ENCODE measurements at regions not wholly inside any gene's neighbourhood (a gene's known extent, or its start where the extent isn't known, plus 50 kb on each side); places are given as distances from the start of the nearest gene placed in this dataset.

GRCh38 chr13:80180740-80181355 lies 160.1 kb downstream of the SPRY2 start:
- intact Hi-C loops (cut with micrococcal nuclease; ENCODE audit: unreplicated experiment), result no loop called here

GRCh38 chr13:80177327-80177726 lies 163.6 kb downstream of the SPRY2 start:
- Histone ChIP-seq H3K4me3 (ENCODE audit: low read depth, low read length, poor library complexity, severe bottlenecking) (no peak overlapping the region), H3K36me3 (ENCODE audit: insufficient read depth, low read length, poor library complexity, severe bottlenecking) (no peaks in the 10 kb centered on the region), H3K9me3 (ENCODE audit: low read depth, low read length, poor library complexity, severe bottlenecking) (no peaks in the 10 kb centered on the region), H3K27me3 (replicated peaks; ENCODE audit: insufficient read depth, low read depth, low read length, poor library complexity) (no peaks in the 10 kb centered on the region), H3K4me1 (ENCODE audit: insufficient read depth, low read length, poor library complexity, severe bottlenecking) (no peaks in the 10 kb centered on the region), H3K27ac (ENCODE audit: low read depth, low read length, poor library complexity, severe bottlenecking) (no peak overlapping the region)
- BruUV-seq (replicated peaks), result no TSS peak
- intact Hi-C loops (cut with micrococcal nuclease; ENCODE audit: unreplicated experiment), result no loop called here
- POLR2A ChIA-PET (ENCODE audit: low non-redundant PET), result interaction anchor here (0.9 kb wide), 1 partner anchor 25 kb away, joined by 7 read pairs; no protein-coding TSS in a partner anchor
- TF ChIP-seq CTCF (conservative IDR thresholded peaks at IDR 0.05; ENCODE audit: low read depth, low read length) (no peak), EZH2 (IDR thresholded peaks at IDR 0.05; ENCODE audit: borderline replicate concordance, low read depth, low read length, poor library complexity, severe bottlenecking) (no peak)
- CTCF ChIA-PET, result no interaction called here
- DNase-seq (ENCODE audit: low spot score), result no peak

More at GRCh38 chr13:80180740-80181355, 160.1 kb downstream of the SPRY2 start:
- DNase-seq (ENCODE audit: low spot score), result no peak
- no peaks in the 10 kb centered on the region for H3K9me3 ChIP-seq (ENCODE audit: low read depth, low read length, poor library complexity, severe bottlenecking)
- ChIA-PET CTCF (no interaction called here), POLR2A (ENCODE audit: low non-redundant PET) (no interaction called here)
- H3K27me3 ChIP-seq (replicated peaks; ENCODE audit: insufficient read depth, low read depth, low read length, poor library complexity), result no peaks in the 10 kb centered on the region
- no peaks in the 10 kb centered on the region for H3K4me1 ChIP-seq (ENCODE audit: insufficient read depth, low read length, poor library complexity, severe bottlenecking)
- no TSS peak for BruUV-seq (replicated peaks)
- H3K36me3 ChIP-seq (ENCODE audit: insufficient read depth, low read length, poor library complexity, severe bottlenecking), result no peaks in the 10 kb centered on the region
- no peak overlapping the region for H3K4me3 ChIP-seq (ENCODE audit: low read depth, low read length, poor library complexity, severe bottlenecking)
- no peak for TF ChIP-seq EZH2 (IDR thresholded peaks at IDR 0.05; ENCODE audit: borderline replicate concordance, low read depth, low read length, poor library complexity, severe bottlenecking)
- TF ChIP-seq CTCF (conservative IDR thresholded peaks at IDR 0.05; ENCODE audit: low read depth, low read length), result no peak
- no peak overlapping the region for H3K27ac ChIP-seq (ENCODE audit: low read depth, low read length, poor library complexity, severe bottlenecking)

GRCh38 chr13:80173224-80173623 lies 167.7 kb downstream of the SPRY2 start:
- DNase-seq (ENCODE audit: low spot score), result no peak
- intact Hi-C loops (cut with micrococcal nuclease; ENCODE audit: unreplicated experiment), result no loop called here
- Histone ChIP-seq H3K27ac (ENCODE audit: low read depth, low read length, poor library complexity, severe bottlenecking) (no peak overlapping the region), H3K9me3 (ENCODE audit: low read depth, low read length, poor library complexity, severe bottlenecking) (no peaks in the 10 kb centered on the region), H3K36me3 (ENCODE audit: insufficient read depth, low read length, poor library complexity, severe bottlenecking) (no peaks in the 10 kb centered on the region), H3K27me3 (replicated peaks; ENCODE audit: insufficient read depth, low read depth, low read length, poor library complexity) (no peaks in the 10 kb centered on the region), H3K4me1 (ENCODE audit: insufficient read depth, low read length, poor library complexity, severe bottlenecking) (peaks cover 3% of the 10 kb centered on the region), H3K4me3 (ENCODE audit: low read depth, low read length, poor library complexity, severe bottlenecking) (no peak overlapping the region)
- ChIA-PET CTCF (no interaction called here), POLR2A (ENCODE audit: low non-redundant PET) (no interaction called here)
- BruUV-seq (replicated peaks), result no TSS peak
- TF ChIP-seq CTCF (conservative IDR thresholded peaks at IDR 0.05; ENCODE audit: low read depth, low read length) (no peak), EZH2 (IDR thresholded peaks at IDR 0.05; ENCODE audit: borderline replicate concordance, low read depth, low read length, poor library complexity, severe bottlenecking) (no peak)
